22Rv1 (cell line): ENCODE measurements at regions not wholly inside any gene's neighbourhood (a gene's known extent, or its start where the extent isn't known, plus 50 kb on each side); places are given as distances from the start of the nearest gene placed in this dataset.

Experiments
- H3K27ac ChIP-seq: fragments of 450-650 bp; 2 replicates; pipeline ENCODE4 v1.5.1; 2017
- ZFX ChIP-seq: fragments of 450-650 bp; IDR thresholded peaks from 2 replicates; pipeline ENCODE4 v1.6.1; 2017; ENCODE audit warnings: antibody characterized with exemption, borderline replicate concordance
- TF ChIP-seq, protein P1 (sequence below): fragments of 450-650 bp; IDR thresholded peaks from 2 replicates; pipeline ENCODE4 v1.5.1; 2017; ENCODE audit warnings: mild to moderate bottlenecking

DNA sequence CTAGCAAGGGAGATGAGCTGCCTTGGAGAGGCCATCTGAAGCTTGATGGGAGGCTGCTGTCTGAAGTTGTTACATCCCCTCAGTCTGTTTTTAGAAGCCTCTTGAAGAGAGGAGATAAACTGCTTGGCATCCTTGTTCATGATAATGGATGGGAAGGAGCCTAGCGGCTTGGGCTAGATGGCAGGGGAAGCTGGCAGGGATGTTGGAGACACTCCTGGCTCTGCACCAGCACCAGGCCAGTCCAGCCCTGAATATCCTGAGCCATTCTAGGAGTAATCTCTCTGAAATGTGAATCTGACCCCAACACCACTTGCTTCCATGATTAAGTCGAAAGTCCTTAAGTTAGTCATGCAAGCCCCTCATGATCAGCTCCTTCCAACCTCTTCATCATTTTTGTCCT lies 310.5 kb downstream of the NSG2 start:
- TF ChIP-seq ZFX, result no peak
- TF ChIP-seq, protein P1, sequence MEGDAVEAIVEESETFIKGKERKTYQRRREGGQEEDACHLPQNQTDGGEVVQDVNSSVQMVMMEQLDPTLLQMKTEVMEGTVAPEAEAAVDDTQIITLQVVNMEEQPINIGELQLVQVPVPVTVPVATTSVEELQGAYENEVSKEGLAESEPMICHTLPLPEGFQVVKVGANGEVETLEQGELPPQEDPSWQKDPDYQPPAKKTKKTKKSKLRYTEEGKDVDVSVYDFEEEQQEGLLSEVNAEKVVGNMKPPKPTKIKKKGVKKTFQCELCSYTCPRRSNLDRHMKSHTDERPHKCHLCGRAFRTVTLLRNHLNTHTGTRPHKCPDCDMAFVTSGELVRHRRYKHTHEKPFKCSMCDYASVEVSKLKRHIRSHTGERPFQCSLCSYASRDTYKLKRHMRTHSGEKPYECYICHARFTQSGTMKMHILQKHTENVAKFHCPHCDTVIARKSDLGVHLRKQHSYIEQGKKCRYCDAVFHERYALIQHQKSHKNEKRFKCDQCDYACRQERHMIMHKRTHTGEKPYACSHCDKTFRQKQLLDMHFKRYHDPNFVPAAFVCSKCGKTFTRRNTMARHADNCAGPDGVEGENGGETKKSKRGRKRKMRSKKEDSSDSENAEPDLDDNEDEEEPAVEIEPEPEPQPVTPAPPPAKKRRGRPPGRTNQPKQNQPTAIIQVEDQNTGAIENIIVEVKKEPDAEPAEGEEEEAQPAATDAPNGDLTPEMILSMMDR, result no peak
- H3K27ac ChIP-seq, result no peak overlapping the region

DNA sequence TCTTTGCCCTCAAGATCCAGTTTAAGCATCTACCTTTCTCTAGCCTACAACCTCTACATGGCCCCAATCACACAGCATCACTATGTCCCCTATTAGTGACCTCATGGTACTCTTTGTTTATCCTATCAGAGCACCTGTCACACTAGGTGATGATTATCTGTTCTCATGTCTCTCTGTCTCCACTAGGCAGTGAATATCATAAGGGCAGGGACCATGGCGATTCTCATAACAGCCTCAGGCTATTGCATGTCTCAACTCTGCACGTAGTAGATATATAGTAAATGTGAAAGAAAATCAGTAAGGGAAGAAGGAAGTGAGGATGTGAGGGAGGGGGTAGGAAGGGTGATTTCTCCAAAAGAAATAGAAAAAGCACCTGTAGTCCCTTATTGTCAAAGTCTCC lies 311.0 kb downstream of the NSG2 start:
- TF ChIP-seq ZFX, result no peak
- TF ChIP-seq, protein P1, result no peak
- H3K27ac ChIP-seq, result no peak overlapping the region

DNA sequence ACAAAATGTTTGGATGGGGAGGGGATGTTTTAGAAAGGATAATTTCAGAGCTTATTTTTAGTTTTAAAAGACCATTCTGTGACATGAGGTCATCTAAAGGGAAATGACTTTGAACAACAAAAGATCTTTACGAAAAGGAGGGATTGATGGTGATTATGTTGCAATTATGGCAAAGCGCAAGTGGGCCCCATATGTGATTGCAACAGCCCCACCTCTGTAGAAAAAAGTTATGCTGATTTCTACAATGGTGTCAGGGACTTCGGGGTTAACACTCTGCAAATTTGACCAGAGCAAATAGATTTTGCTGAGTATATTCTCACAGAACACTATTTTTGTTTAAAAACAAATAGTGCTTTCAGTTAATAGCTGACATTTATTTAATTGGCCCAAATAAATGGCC lies 312.8 kb downstream of the NSG2 start:
- H3K27ac ChIP-seq, result no peak overlapping the region
- TF ChIP-seq, protein P1, result no peak
- no peak for TF ChIP-seq ZFX

- H3K27ac ChIP-seq, result no peak overlapping the region
- TF ChIP-seq ZFX, result no peak
- TF ChIP-seq, protein P1, result no peak
Measured at GRCh38 chr5:174359071-174359470, 313.6 kb downstream of the NSG2 start.

GRCh38 chr5:174362514-174362913 lies 317.0 kb downstream of the NSG2 start:
- H3K27ac ChIP-seq, result no peak overlapping the region
- no peak for TF ChIP-seq ZFX
- TF ChIP-seq, protein P1, result no peak

DNA sequence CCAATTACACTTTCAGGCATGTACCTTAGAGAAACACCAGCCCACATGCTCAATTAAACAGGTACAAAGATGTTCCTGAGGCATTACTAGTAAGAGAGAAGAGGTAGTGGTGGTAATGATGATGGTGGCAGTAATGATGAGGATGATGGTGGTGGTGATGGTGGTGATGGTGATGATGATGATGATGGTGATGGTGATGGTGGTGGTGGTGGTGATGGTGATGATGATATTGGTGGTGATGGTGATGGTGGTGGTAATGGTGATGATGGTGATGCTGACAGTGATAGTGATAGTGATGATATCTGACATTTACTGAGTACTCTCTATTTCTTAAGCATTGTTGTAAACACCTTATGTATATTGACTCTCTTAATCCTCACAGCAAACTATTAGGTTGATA lies 318.4 kb downstream of the NSG2 start:
- TF ChIP-seq, protein P1, result no peak
- TF ChIP-seq ZFX, result no peak
- H3K27ac ChIP-seq, result no peak overlapping the region

DNA sequence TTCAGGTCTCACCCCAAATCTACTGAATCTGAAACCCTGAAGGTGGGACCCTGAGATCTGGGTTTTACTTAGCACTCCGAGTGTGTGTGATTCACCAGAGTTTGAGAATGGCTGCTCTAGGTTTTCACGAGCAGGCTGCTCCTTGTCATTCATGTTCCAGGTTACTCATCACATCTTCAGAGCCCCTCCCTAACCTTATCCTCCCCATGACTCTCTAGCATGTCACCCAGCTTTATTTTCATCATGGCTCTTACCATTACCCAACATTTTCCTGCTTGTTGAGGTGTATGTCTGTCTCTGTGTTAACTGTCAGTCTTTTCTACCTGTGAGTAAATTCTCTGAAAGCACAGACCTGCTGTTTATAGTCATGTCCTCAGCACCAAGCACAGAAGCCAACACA lies 319.2 kb downstream of the NSG2 start:
- no peak for TF ChIP-seq ZFX
- TF ChIP-seq, protein P1, result no peak
- H3K27ac ChIP-seq, result no peak overlapping the region
